H9 (cell line): ENCODE measurements at regions not wholly inside any gene's neighbourhood (a gene's known extent, or its start where the extent isn't known, plus 50 kb on each side); places are given as distances from the start of the nearest gene placed in this dataset.

Experiments
- DNase-seq: peaks from one replicate; pipeline ENCODE4 v3.0.0-alpha.2; 2017
- H2AFZ ChIP-seq: one replicate; pipeline ENCODE4 v1.6.1; 2013; ENCODE audit warnings: mild to moderate bottlenecking, low read length, control low read depth, moderate library complexity
- H2AK5ac ChIP-seq: 2 replicates; pipeline ENCODE4 v1.6.1; 2013; ENCODE audit warnings: low read length, control low read depth, mixed read lengths; ENCODE audit not compliant: insufficient read length
- H2BK120ac ChIP-seq: one replicate; pipeline ENCODE4 v1.6.1; 2013; ENCODE audit warnings: low read depth, mild to moderate bottlenecking, low read length, control low read depth, inconsistent platforms; ENCODE audit not compliant: poor library complexity, severe bottlenecking
- H2BK12ac ChIP-seq: 2 replicates; pipeline ENCODE4 v1.6.1; 2013; ENCODE audit warnings: low read length, control low read depth, mixed read lengths, low read depth; ENCODE audit not compliant: insufficient read length
- H2BK15ac ChIP-seq: 2 replicates; pipeline ENCODE4 v1.6.1; 2013; ENCODE audit warnings: low read depth, low read length, control low read depth
- H2BK20ac ChIP-seq: one replicate; pipeline ENCODE4 v1.6.1; 2013; ENCODE audit warnings: low read depth, mild to moderate bottlenecking, low read length, control low read depth, inconsistent platforms; ENCODE audit not compliant: poor library complexity, severe bottlenecking
- H2BK5ac ChIP-seq: 2 replicates; pipeline ENCODE4 v1.6.1; 2013; ENCODE audit warnings: low read length, control low read depth, mixed read lengths; ENCODE audit not compliant: insufficient read length
- H3K14ac ChIP-seq: 2 replicates; pipeline ENCODE4 v1.6.1; 2013; ENCODE audit warnings: low read length, control low read depth; ENCODE audit not compliant: insufficient read depth
- H3K18ac ChIP-seq: 2 replicates; pipeline ENCODE4 v1.6.1; 2013; ENCODE audit warnings: low read depth, mild to moderate bottlenecking, mixed read lengths, low read length, control low read depth; ENCODE audit not compliant: insufficient read length
- H3K23ac ChIP-seq: 2 replicates; pipeline ENCODE4 v1.6.1; 2013; ENCODE audit warnings: low read length, control low read depth, mixed read lengths, low read depth; ENCODE audit not compliant: insufficient read length
- H3K23me2 ChIP-seq: 2 replicates; pipeline ENCODE4 v1.6.1; 2013; ENCODE audit warnings: low read depth, mild to moderate bottlenecking, mixed read lengths, low read length, control low read depth; ENCODE audit not compliant: insufficient read length, poor library complexity, severe bottlenecking
- H3K27ac ChIP-seq: 2 replicates; pipeline ENCODE4 v1.5.1; 2013; ENCODE audit warnings: low read length, control low read depth, mixed read lengths, low read depth; ENCODE audit not compliant: insufficient read length
- H3K27me3 ChIP-seq: 2 replicates; pipeline ENCODE4 v1.6.1; 2013; ENCODE audit warnings: low read length, control low read depth, inconsistent platforms; ENCODE audit not compliant: insufficient read depth
- H3K4ac ChIP-seq: 2 replicates; pipeline ENCODE4 v1.6.1; 2013; ENCODE audit warnings: low read depth, mild to moderate bottlenecking, control low read depth, inconsistent platforms, low read length, moderate library complexity
- H3K4me1 ChIP-seq: 2 replicates; pipeline ENCODE4 v1.6.1; 2013; ENCODE audit warnings: low read length, control low read depth, inconsistent platforms; ENCODE audit not compliant: insufficient read depth
- H3K4me2 ChIP-seq: 2 replicates; pipeline ENCODE4 v1.6.1; 2013; ENCODE audit warnings: low read length, control low read depth, mixed read lengths; ENCODE audit not compliant: insufficient read length, insufficient read depth
- H3K56ac ChIP-seq: 2 replicates; pipeline ENCODE4 v1.6.1; 2013; ENCODE audit warnings: low read depth, mild to moderate bottlenecking, mixed read lengths, low read length, control low read depth; ENCODE audit not compliant: insufficient read length
- H3K79me1 ChIP-seq: 2 replicates; pipeline ENCODE4 v1.6.1; 2013; ENCODE audit warnings: low read depth, mild to moderate bottlenecking, moderate library complexity, low read length, control low read depth, inconsistent platforms; ENCODE audit not compliant: insufficient read depth, poor library complexity, severe bottlenecking
- H3K79me2 ChIP-seq: 2 replicates; pipeline ENCODE4 v1.6.1; 2013; ENCODE audit warnings: low read length, control low read depth, inconsistent platforms; ENCODE audit not compliant: insufficient read depth
- H3K9ac ChIP-seq: 2 replicates; pipeline ENCODE4 v1.6.1; 2013; ENCODE audit warnings: low read length, control low read depth, mixed read lengths; ENCODE audit not compliant: insufficient read length; ENCODE audit errors: extremely low read depth
- H3K9me3 ChIP-seq: one replicate; pipeline ENCODE4 v1.6.1; 2013; ENCODE audit warnings: low read depth, low read length, inconsistent platforms; ENCODE audit not compliant: control insufficient read depth
- H3T11ph ChIP-seq: one replicate; pipeline ENCODE4 v1.6.1; 2013; ENCODE audit warnings: mild to moderate bottlenecking, low read length, control low read depth, inconsistent platforms
- H4K20me1 ChIP-seq: one replicate; pipeline ENCODE4 v1.6.1; 2013; ENCODE audit not compliant: control insufficient read depth, insufficient read length, insufficient read depth
- H4K5ac ChIP-seq: 2 replicates; pipeline ENCODE4 v1.6.1; 2013; ENCODE audit warnings: low read depth, mild to moderate bottlenecking, mixed read lengths, low read length, control low read depth; ENCODE audit not compliant: insufficient read length
- H4K8ac ChIP-seq: replicated peaks from 2 replicates; pipeline ENCODE4 v1.6.1; 2013; ENCODE audit warnings: low read length, control low read depth, mixed read lengths, low read depth; ENCODE audit not compliant: insufficient read length
- H4K91ac ChIP-seq: 2 replicates; pipeline ENCODE4 v1.6.1; 2013; ENCODE audit warnings: low read depth, mild to moderate bottlenecking, moderate library complexity, mixed read lengths, low read length, control low read depth; ENCODE audit not compliant: insufficient read length
- H3K27ac Mint-ChIP-seq, 3 experiments: 2 replicates in 2 of 3; 3 replicates in 1 of 3; pipeline ENCODE4 v1.8.0; 2020 to 2021; ENCODE audit warnings: mixed read lengths in 3 of 3, mild to moderate bottlenecking in 1 of 3, moderate library complexity in 1 of 3
- H3K27me3 Mint-ChIP-seq: 2 replicates; pipeline ENCODE4 v1.8.0; 2021; ENCODE audit warnings: low read depth, mild to moderate bottlenecking, moderate library complexity, mixed read lengths
- H3K36me3 Mint-ChIP-seq, 3 experiments: 2 replicates in 2 of 3; 3 replicates in 1 of 3; pipeline ENCODE4 v1.8.0; 2020 to 2021; ENCODE audit warnings: low read depth in 3 of 3, mixed read lengths in 3 of 3; ENCODE audit not compliant: insufficient read depth in 1 of 3
- H3K4me1 Mint-ChIP-seq, 2 experiments: 2 replicates each; pipeline ENCODE4 v1.8.0; 2020; ENCODE audit warnings: mixed read lengths in 2 of 2
- H3K4me3 Mint-ChIP-seq, 2 experiments: 2 replicates in 1 of 2; 3 replicates in 1 of 2; pipeline ENCODE4 v1.8.0; 2020 to 2021; ENCODE audit warnings: mild to moderate bottlenecking in 2 of 2, mixed read lengths in 2 of 2, moderate library complexity in 1 of 2
- H3K9me3 Mint-ChIP-seq, 2 experiments: 2 replicates in 1 of 2; 3 replicates in 1 of 2; pipeline ENCODE4 v1.8.0; 2020; ENCODE audit warnings: mild to moderate bottlenecking in 2 of 2, mixed read lengths in 2 of 2, moderate library complexity in 1 of 2
- CTCF ChIP-seq: fragments of 200-600 bp; sonication (generic); conservative IDR thresholded peaks from 3 replicates; pipeline ENCODE4 v1.8.0; 2021; ENCODE audit warnings: antibody characterized with exemption, mild to moderate bottlenecking
- WGBS: extraction: QIAGEN DNeasy Blood & Tissue Kit; methylation state at CpG from one replicate; pipeline ENCODE4 v1.1.7; 2013; ENCODE audit warnings: missing lambda C conversion rate, low lambda C conversion rate, mixed read lengths; ENCODE audit not compliant: insufficient read length; ENCODE audit errors: extremely low coverage; 5-methylcytosine and 5-hydroxymethylcytosine counted together

- Histone ChIP-seq H3K18ac (no peak overlapping the region), H3K27ac (no peak overlapping the region), H2BK120ac (no peak overlapping the region), H3K23me2 (no peaks in the 10 kb centered on the region), H4K5ac (no peak overlapping the region), H3K23ac (no peak overlapping the region), H4K20me1 (no peaks in the 10 kb centered on the region), H3K9ac (no peak overlapping the region), H4K8ac (no peak overlapping the region), H3K4me2 (no peak overlapping the region), H4K91ac (no peak overlapping the region), H2BK12ac (no peak overlapping the region), H3K79me1 (no peaks in the 10 kb centered on the region), H2AK5ac (no peak overlapping the region), H2BK20ac (no peak overlapping the region), H3K4ac (no peak overlapping the region), H3K14ac (no peak overlapping the region), H2AFZ (no peak overlapping the region), H3K4me1 (no peaks in the 10 kb centered on the region), H3K9me3 (no peaks in the 10 kb centered on the region), H3K27me3 (no peaks in the 10 kb centered on the region), H2BK5ac (no peak overlapping the region), H3K79me2 (no peaks in the 10 kb centered on the region), H3T11ph (no peak overlapping the region), H3K56ac (no peak overlapping the region), H2BK15ac (no peak overlapping the region)
- Mint-ChIP-seq H3K9me3 (peaks cover 0 to 3% of the 10 kb centered on the region in 2 experiments; a peak in 1 of 5 replicates), H3K4me3 (no peak overlapping the region), H3K27ac (no peak overlapping the region), H3K4me1 (peaks cover 2% of the 10 kb centered on the region in 2 experiments; a peak in 1 of 4 replicates), H3K36me3 (no peaks in the 10 kb centered on the region; a peak in 1 of 7 replicates), H3K27me3 (no peaks in the 10 kb centered on the region)
- DNase-seq: no peak
- TF ChIP-seq CTCF: no peak
- WGBS: no CpG with 5 or more reads among the region's 7 CpGs
Observed at GRCh38 chr7:119713606-119714005, 559.4 kb upstream of the KCND2 start.
